SW 1271 (cell line): ENCODE measurements at regions not wholly inside any gene's neighbourhood (a gene's known extent, or its start where the extent isn't known, plus 50 kb on each side); places are given as distances from the start of the nearest gene placed in this dataset.
"Not testable (repeated sequence)": the region's sequence is repeated elsewhere in the genome, so short reads cannot be mapped to it uniquely, and the experiment has no call there.

Source experiments
- DNase-seq, 2 experiments: peaks; one replicate each; lab custom pipeline; 2025; lab: John Stamatoyannopoulos, UW

GRCh38 chr13:19123502-19123901 lies 58.1 kb downstream of the TUBA3C start:
- DNase-seq: no peak

GRCh38 chr13:19117913-19118739 lies 63.5 kb downstream of the TUBA3C start:
- no peak for DNase-seq

GRCh38 chr13:19109225-19109624 lies 72.4 kb downstream of the TUBA3C start:
- not testable (repeated sequence) for DNase-seq

GRCh38 chr13:19103140-19103539 lies 78.5 kb downstream of the TUBA3C start:
- DNase-seq: no peak

- no peak for DNase-seq
These were observed 88.3 kb downstream of the TUBA3C start for GRCh38 chr13:19093369-19093768.

- no peak for DNase-seq
These were observed 91.1 kb downstream of the TUBA3C start for GRCh38 chr13:19090495-19090894.

- no peak for DNase-seq
These were observed 92.3 kb downstream of the TUBA3C start for GRCh38 chr13:19089315-19089714.

GRCh38 chr13:19088416-19088815 lies 93.2 kb downstream of the TUBA3C start:
- DNase-seq: no peak

- DNase-seq: no peak
These were observed 95.7 kb downstream of the TUBA3C start for GRCh38 chr13:19085876-19086275.

- DNase-seq: no peak
These were observed 96.4 kb downstream of the TUBA3C start for GRCh38 chr13:19085258-19085657.

GRCh38 chr13:19083340-19083739 lies 98.3 kb downstream of the TUBA3C start:
- no peak for DNase-seq

- no peak for DNase-seq
These were observed 106.2 kb downstream of the TUBA3C start for GRCh38 chr13:19075418-19075817.

- no peak for DNase-seq
These were observed 107.1 kb downstream of the TUBA3C start for GRCh38 chr13:19074519-19074918.

- not testable (repeated sequence) for DNase-seq
These were observed 107.5 kb downstream of the TUBA3C start for GRCh38 chr13:19074106-19074505.

GRCh38 chr13:19072956-19073706 lies 108.5 kb downstream of the TUBA3C start:
- DNase-seq: not testable (repeated sequence)

- DNase-seq: no peak
These were observed 109.1 kb downstream of the TUBA3C start for GRCh38 chr13:19072543-19072942.

GRCh38 chr13:19071161-19071936 lies 110.3 kb downstream of the TUBA3C start:
- DNase-seq: no peak

GRCh38 chr13:19070398-19070735 lies 111.3 kb downstream of the TUBA3C start:
- DNase-seq: no peak

- DNase-seq: no peak
These were observed 111.8 kb downstream of the TUBA3C start for GRCh38 chr13:19069684-19070397.

GRCh38 chr13:19068691-19069090 lies 112.9 kb downstream of the TUBA3C start:
- DNase-seq: no peak

GRCh38 chr13:19067767-19068166 lies 113.9 kb downstream of the TUBA3C start:
- DNase-seq: no peak

GRCh38 chr13:19062801-19063200 lies 118.8 kb downstream of the TUBA3C start:
- DNase-seq: no peak
